ENCODE measurements at regions not wholly inside any gene's neighbourhood (a gene's known extent, or its start where the extent isn't known, plus 50 kb on each side); places are given as distances from the start of the nearest gene placed in this dataset.
"Not testable (repeated sequence)": the region's sequence is repeated elsewhere in the genome, so short reads cannot be mapped to it uniquely, and the experiment has no call there.

GRCh38 chr1:147103416-147104155 lies 68.7 kb downstream of the PRKAB2 start:
- not testable (repeated sequence) for DNase-seq

GRCh38 chr1:147099192-147099591 lies 73.1 kb downstream of the PRKAB2 start:
- no peak for DNase-seq

GRCh38 chr1:147098338-147098973 lies 73.8 kb downstream of the PRKAB2 start:
- not testable (repeated sequence) for DNase-seq

GRCh38 chr1:147095691-147096090 lies 76.6 kb downstream of the PRKAB2 start:
- DNase-seq, result no peak

GRCh38 chr1:147091801-147092200 lies 80.5 kb downstream of the PRKAB2 start:
- DNase-seq, result no peak

- no peak for DNase-seq
Observed at GRCh38 chr1:147089457-147089856, 82.8 kb downstream of the PRKAB2 start.

GRCh38 chr1:147086129-147086528 lies 86.1 kb downstream of the PRKAB2 start:
- no peak for DNase-seq

- DNase-seq, result peak; percentile 91
Observed at GRCh38 chr1:147084273-147085096, 87.8 kb downstream of the PRKAB2 start.

GRCh38 chr1:147083919-147084272 lies 88.4 kb downstream of the PRKAB2 start:
- DNase-seq, result no peak

- DNase-seq, result no peak
Observed at GRCh38 chr1:147080671-147081394, 91.4 kb downstream of the PRKAB2 start.

GRCh38 chr1:147080006-147080661 lies 92.1 kb downstream of the PRKAB2 start:
- peak; percentile 63 for DNase-seq

GRCh38 chr1:147079400-147080005 lies 92.8 kb downstream of the PRKAB2 start:
- peak; percentile 64 for DNase-seq

- peak; percentile 63 for DNase-seq
Observed at GRCh38 chr1:147078606-147079399, 93.5 kb downstream of the PRKAB2 start.

- no peak for DNase-seq
Observed at GRCh38 chr1:147077936-147078605, 94.2 kb downstream of the PRKAB2 start.

GRCh38 chr1:147077523-147077922 lies 94.7 kb downstream of the PRKAB2 start:
- no peak for DNase-seq

GRCh38 chr1:147077081-147077480 lies 95.2 kb downstream of the PRKAB2 start:
- no peak for DNase-seq

- no peak for DNase-seq
Observed at GRCh38 chr1:147076442-147076841, 95.8 kb downstream of the PRKAB2 start.

- DNase-seq, result no peak
Observed at GRCh38 chr1:147072482-147073432, 99.5 kb downstream of the PRKAB2 start.

- DNase-seq, result no peak
Observed at GRCh38 chr1:147071142-147071541, 101.1 kb downstream of the PRKAB2 start.
